AG09309 (cell line): ENCODE measurements at regions not wholly inside any gene's neighbourhood (a gene's known extent, or its start where the extent isn't known, plus 50 kb on each side); places are given as distances from the start of the nearest gene placed in this dataset.

ENCODE experiments used
- DNase-seq: peaks from one replicate; pipeline ENCODE4 v3.0.0-alpha.2; 2010; ENCODE audit warnings: low read depth
- H3K4me3 ChIP-seq: 2 replicates; pipeline ENCODE4 v1.5.1; 2011; ENCODE audit warnings: mild to moderate bottlenecking, low read depth, low read length, moderate library complexity; ENCODE audit not compliant: control insufficient read depth
- CTCF ChIP-seq: IDR thresholded peaks from 2 replicates; pipeline ENCODE4 v1.5.1; 2011; ENCODE audit warnings: mild to moderate bottlenecking, low read depth, low read length, inconsistent platforms; ENCODE audit not compliant: insufficient read depth, control insufficient read depth; ENCODE audit errors: missing control alignments

- TF ChIP-seq CTCF, result no peak
- no peak for DNase-seq
- no peak overlapping the region for H3K4me3 ChIP-seq
Observed at GRCh38 chr1:94698759-94699502, 121.2 kb upstream of the SLC44A3 start.

- no peak for TF ChIP-seq CTCF
- DNase-seq, result no peak
- no peak overlapping the region for H3K4me3 ChIP-seq
Observed at GRCh38 chr1:94698356-94698755, 121.8 kb upstream of the SLC44A3 start.

GRCh38 chr1:94697839-94698238, 122.3 kb upstream of the SLC44A3 start:
- DNase-seq, result no peak
- TF ChIP-seq CTCF, result no peak
- no peak overlapping the region for H3K4me3 ChIP-seq

GRCh38 chr1:94694226-94694915, 125.8 kb upstream of the SLC44A3 start:
- no peak for TF ChIP-seq CTCF
- no peak overlapping the region for H3K4me3 ChIP-seq
- no peak for DNase-seq

GRCh38 chr1:94693435-94693834, 126.7 kb upstream of the SLC44A3 start:
- no peak for TF ChIP-seq CTCF
- no peak for DNase-seq
- no peak overlapping the region for H3K4me3 ChIP-seq

- TF ChIP-seq CTCF, result no peak
- DNase-seq, result no peak
- no peak overlapping the region for H3K4me3 ChIP-seq
Observed at GRCh38 chr1:94693029-94693428, 127.1 kb upstream of the SLC44A3 start.
